IMR-90 (cell line): ENCODE measurements at regions not wholly inside any gene's neighbourhood (a gene's known extent, or its start where the extent isn't known, plus 50 kb on each side); places are given as distances from the start of the nearest gene placed in this dataset.

Source experiments
- ATAC-seq: fragments of 200-7000 bp; cut with Tn5 transposase; 2 replicates; pipeline ENCODE4 v1.9.1; 2020; ENCODE audit warnings: low read depth, mild to moderate bottlenecking, moderate library complexity
- BruUV-seq: library from RNA; stranded (reverse); fragments of 400-500 nt; replicated peaks from 2 replicates; lab custom pipeline; 2021; lab: Mats Ljungman, UMichigan
- CTCF ChIA-PET: fragments of 300-600 bp; formaldehyde crosslinking; extraction: SDS; loops from one replicate; lab custom pipeline; 2021; ENCODE audit warnings: antibody characterized with exemption; lab: Yijun Ruan, JAX
- POLR2A ChIA-PET: fragments of 300-600 bp; sonication (Branson Sonifier 250); formaldehyde crosslinking; loops from one replicate; lab custom pipeline; 2022; ENCODE audit warnings: antibody characterized with exemption; ENCODE audit not compliant: unreplicated experiment; lab: Charles Lee
- DNase-seq: peaks from one replicate; pipeline ENCODE4 v3.0.0; 2013
- H2AFZ ChIP-seq: replicated peaks from 2 replicates; pipeline ENCODE3; 2013; ENCODE audit warnings: low read length, mild to moderate bottlenecking; ENCODE audit not compliant: poor library complexity
- H2AK5ac ChIP-seq: 2 replicates; pipeline ENCODE4 v1.6.1; 2013; ENCODE audit warnings: low read depth, low read length, inconsistent platforms
- H2AK9ac ChIP-seq: replicated peaks from 2 replicates; pipeline ENCODE3; 2013; ENCODE audit warnings: mild to moderate bottlenecking, low read depth, low read length, moderate library complexity; ENCODE audit not compliant: poor library complexity
- H2BK120ac ChIP-seq: 2 replicates; pipeline ENCODE4 v1.6.1; 2013; ENCODE audit warnings: low read depth, low read length, inconsistent platforms
- H2BK15ac ChIP-seq: 3 replicates; pipeline ENCODE4 v1.6.1; 2013; ENCODE audit warnings: low read depth, low read length, inconsistent platforms
- H2BK20ac ChIP-seq: 2 replicates; pipeline ENCODE4 v1.6.1; 2013; ENCODE audit warnings: low read depth, mild to moderate bottlenecking, inconsistent platforms, low read length, moderate library complexity
- H2BK5ac ChIP-seq: 2 replicates; pipeline ENCODE4 v1.6.1; 2013; ENCODE audit warnings: mild to moderate bottlenecking, low read depth, low read length, inconsistent platforms; ENCODE audit not compliant: poor library complexity, severe bottlenecking
- H3K14ac ChIP-seq: replicated peaks from 2 replicates; pipeline ENCODE4 v1.6.1; 2013; ENCODE audit warnings: low read depth, low read length, inconsistent platforms
- H3K18ac ChIP-seq: 2 replicates; pipeline ENCODE4 v1.6.1; 2013; ENCODE audit warnings: low read depth, low read length, control low read depth
- H3K23ac ChIP-seq: 2 replicates; pipeline ENCODE4 v1.6.1; 2013; ENCODE audit warnings: low read depth, low read length, inconsistent platforms
- H3K27ac ChIP-seq: 2 replicates; pipeline ENCODE4 v1.5.1; 2013; ENCODE audit warnings: mild to moderate bottlenecking, control low read depth, low read length; ENCODE audit not compliant: insufficient read depth
- H3K27me3 ChIP-seq: 2 replicates; pipeline ENCODE4 v1.6.1; 2013; ENCODE audit warnings: low read length; ENCODE audit not compliant: control insufficient read depth, insufficient read depth
- H3K36me3 ChIP-seq: 2 replicates; pipeline ENCODE4 v1.6.1; 2013; ENCODE audit warnings: low read length, mixed read lengths; ENCODE audit not compliant: control insufficient read depth, insufficient read depth
- H3K4ac ChIP-seq: 2 replicates; pipeline ENCODE4 v1.6.1; 2013; ENCODE audit warnings: low read depth, low read length, inconsistent platforms
- H3K4me1 ChIP-seq: 2 replicates; pipeline ENCODE4 v1.6.1; 2013; ENCODE audit warnings: low read length, mixed read lengths; ENCODE audit not compliant: control insufficient read depth, insufficient read depth
- H3K4me2 ChIP-seq: 2 replicates; pipeline ENCODE4 v1.6.1; 2013; ENCODE audit warnings: low read depth, mild to moderate bottlenecking, control low read depth, low read length, moderate library complexity
- H3K4me3 ChIP-seq: 2 replicates; pipeline ENCODE4 v1.5.1; 2013; ENCODE audit warnings: low read depth, mild to moderate bottlenecking, control low read depth, low read length, moderate library complexity; ENCODE audit not compliant: insufficient read depth
- H3K56ac ChIP-seq: 2 replicates; pipeline ENCODE4 v1.6.1; 2013; ENCODE audit warnings: low read length, inconsistent platforms; ENCODE audit not compliant: insufficient read depth; ENCODE audit errors: extremely low read depth
- H3K79me1 ChIP-seq, 2 experiments: 2 replicates each; pipeline ENCODE4 v1.6.1; 2013; ENCODE audit warnings: low read length in 2 of 2, inconsistent platforms in 1 of 2, low read depth in 1 of 2
- H3K9ac ChIP-seq: 2 replicates; pipeline ENCODE4 v1.6.1; 2013; ENCODE audit warnings: low read depth, low read length, control low read depth
- H3K9me1 ChIP-seq: 2 replicates; pipeline ENCODE4 v1.6.1; 2013; ENCODE audit warnings: low read length, inconsistent platforms; ENCODE audit not compliant: insufficient read depth
- H3K9me3 ChIP-seq: 2 replicates; pipeline ENCODE4 v1.6.1; 2013; ENCODE audit warnings: low read length; ENCODE audit not compliant: control insufficient read depth, insufficient read depth
- H4K20me1 ChIP-seq: 2 replicates; pipeline ENCODE4 v1.6.1; 2013; ENCODE audit warnings: low read length, inconsistent platforms; ENCODE audit not compliant: insufficient read depth
- H4K5ac ChIP-seq: 2 replicates; pipeline ENCODE4 v1.6.1; 2013; ENCODE audit warnings: mild to moderate bottlenecking, low read depth, low read length, control low read depth
- H4K8ac ChIP-seq, 2 experiments: 2 replicates each; pipeline ENCODE4 v1.6.1; 2013; ENCODE audit warnings: low read depth in 2 of 2, low read length in 2 of 2, control low read depth in 1 of 2, inconsistent platforms in 1 of 2
- H4K91ac ChIP-seq: 2 replicates; pipeline ENCODE4 v1.6.1; 2013; ENCODE audit warnings: low read depth, low read length, inconsistent platforms; ENCODE audit not compliant: insufficient read depth
- BHLHE40 ChIP-seq: fragments of 150-350 bp; IDR thresholded peaks from 2 replicates; pipeline ENCODE4 v1.6.1; 2016; ENCODE audit warnings: mild to moderate bottlenecking, low read depth, low read length
- CEBPB ChIP-seq: IDR thresholded peaks from 2 replicates; pipeline ENCODE4 v1.6.1; 2012; ENCODE audit warnings: low read depth, low read length, improper control_type of control experiment
- CHD1 ChIP-seq: IDR thresholded peaks from 2 replicates; pipeline ENCODE4 v1.6.1; 2012; ENCODE audit warnings: low read depth, low read length, improper control_type of control experiment
- ELK1 ChIP-seq: fragments of 150-350 bp; IDR thresholded peaks from 2 replicates; pipeline ENCODE4 v1.6.1; 2016; ENCODE audit warnings: low read depth, mild to moderate bottlenecking, low read length, moderate library complexity, borderline replicate concordance
- FOS ChIP-seq: fragments of 150-350 bp; IDR thresholded peaks from 2 replicates; pipeline ENCODE4 v1.6.1; 2016; ENCODE audit warnings: low read depth, low read length
- MAFK ChIP-seq: IDR thresholded peaks from 2 replicates; pipeline ENCODE4 v1.6.1; 2012; ENCODE audit warnings: low read depth, low read length, improper control_type of control experiment
- MAZ ChIP-seq: IDR thresholded peaks from 2 replicates; pipeline ENCODE4 v1.6.1; 2012; ENCODE audit warnings: low read depth, mild to moderate bottlenecking, low read length, improper control_type of control experiment, moderate library complexity, borderline replicate concordance
- MXI1 ChIP-seq: IDR thresholded peaks from 2 replicates; pipeline ENCODE4 v1.6.1; 2012; ENCODE audit warnings: low read depth, mild to moderate bottlenecking, low read length, moderate library complexity, borderline replicate concordance
- NFE2L2 ChIP-seq: fragments of 150-350 bp; IDR thresholded peaks from 2 replicates; pipeline ENCODE4 v1.6.1; 2016; ENCODE audit warnings: low read depth, mild to moderate bottlenecking, low read length
- POLR2A ChIP-seq: IDR thresholded peaks from 2 replicates; pipeline ENCODE4 v1.6.1; 2012; ENCODE audit warnings: mild to moderate bottlenecking, low read depth, low read length
- RAD21 ChIP-seq: IDR thresholded peaks from 2 replicates; pipeline ENCODE4 v1.6.1; 2012; ENCODE audit warnings: low read length, improper control_type of control experiment
- RCOR1 ChIP-seq: IDR thresholded peaks from 2 replicates; pipeline ENCODE4 v1.6.1; 2012; ENCODE audit warnings: mild to moderate bottlenecking, low read length, improper control_type of control experiment; ENCODE audit not compliant: insufficient replicate concordance
- RFX5 ChIP-seq: IDR thresholded peaks from 2 replicates; pipeline ENCODE4 v1.8.0; 2012; ENCODE audit warnings: low read depth, mild to moderate bottlenecking, low read length, moderate library complexity
- SMC3 ChIP-seq: fragments of 150-350 bp; IDR thresholded peaks from 2 replicates; pipeline ENCODE4 v1.6.1; 2016; ENCODE audit warnings: low read depth, mild to moderate bottlenecking, antibody characterized with exemption, low read length, moderate library complexity
- USF2 ChIP-seq: fragments of 150-350 bp; IDR thresholded peaks from 2 replicates; pipeline ENCODE4 v1.6.1; 2017; ENCODE audit warnings: mild to moderate bottlenecking, antibody characterized with exemption, low read length, low read depth
- WGBS, 2 experiments: methylation state at CpG; one replicate each; pipeline versions ENCODE4 v1.1.5 to v1.1.7; 2013; ENCODE audit warnings: missing lambda C conversion rate in 2 of 2; ENCODE audit not compliant: insufficient read length in 1 of 2; ENCODE audit errors: extremely low coverage in 2 of 2; 5-methylcytosine and 5-hydroxymethylcytosine counted together
- dilution Hi-C: fragments of 300-500 bp; cut with HindIII; formaldehyde crosslinking; loops from one replicate; pipeline ENCODE4 v1.14.3; 2018; ENCODE audit warnings: low sequenced_read_pairs; ENCODE audit not compliant: unreplicated experiment
- in situ Hi-C: fragments of 300-500 bp; cut with MboI; formaldehyde crosslinking; loops from 3 replicates; pipeline ENCODE4 v1.14.3; 2019; ENCODE audit warnings: low sequenced_read_pairs, inconsistent platforms, mixed read lengths
- intact Hi-C: fragments of 100-400 bp; cut with micrococcal nuclease; formaldehyde crosslinking; loops from 2 replicates; pipeline ENCODE4 v1.10.0; 2022
- TF ChIP-seq, protein P1 (sequence below): conservative IDR thresholded peaks from 2 replicates; pipeline ENCODE4 v1.5.1; 2012; ENCODE audit warnings: mild to moderate bottlenecking, low read depth, low read length, improper control_type of control experiment

GRCh38 chr2:12156349-12156748, 409.9 kb downstream of the LPIN1 start:
- Histone ChIP-seq H2BK20ac (peak overlapping the region; percentile 72), H3K9me1 (no peaks in the 10 kb centered on the region), H4K91ac (no peak overlapping the region), H3K9me3 (no peaks in the 10 kb centered on the region), H2AFZ (no peak overlapping the region), H3K4me1 (peaks cover 14% of the 10 kb centered on the region), H2BK5ac (no peak overlapping the region), H4K8ac (peak overlapping the region in 1 of 2 experiments; percentile 60; a peak in 3 of 4 replicates), H2AK9ac (no peak overlapping the region), H3K4me2 (no peak overlapping the region), H3K4me3 (no peak overlapping the region), H4K20me1 (no peaks in the 10 kb centered on the region), H2BK15ac (no peak overlapping the region), H3K18ac (peak overlapping the region; percentile 92), H3K79me1 (no peaks in the 10 kb centered on the region), H2BK120ac (peak overlapping the region; percentile 36; the same call in 1 of the 2 replicates), H3K14ac (peak overlapping the region; percentile 43), H3K9ac (no peak overlapping the region; the same call in 1 of the 2 replicates), H3K23ac (0 out of 2 replicates have a peak overlapping the region, but pooled peaks have one; percentile 14), H3K36me3 (no peaks in the 10 kb centered on the region), H3K4ac (peak overlapping the region; percentile 47; the same call in 1 of the 2 replicates), H3K27ac (0 out of 2 replicates have a peak overlapping the region, but pooled peaks have one; percentile 3), H3K27me3 (no peaks in the 10 kb centered on the region), H2AK5ac (peak overlapping the region; percentile 60; the same call in 1 of the 2 replicates), H3K56ac (no peak overlapping the region), H4K5ac (peak overlapping the region; percentile 75)
- ChIA-PET POLR2A (no interaction called here), CTCF (interaction anchor here (0.7 to 1.4 kb wide), 2 partner anchors 327 to 525 kb away, joined by 3 to 5 read pairs; no protein-coding TSS in a partner anchor)
- ATAC-seq (no peak), DNase-seq (no peak)
- dilution Hi-C loops (no loop called here), intact Hi-C loops (no loop called here), in situ Hi-C loops (no loop called here)
- WGBS, 2 experiments = no CpG with 5 or more reads among the region's 4 CpGs
- TF ChIP-seq ELK1 (no peak), CEBPB (no peak), CHD1 (no peak), RFX5 (no peak), FOS (no peak), MAFK (no peak), BHLHE40 (no peak), MXI1 (no peak), SMC3 (no peak), POLR2A (no peak), MAZ (no peak), USF2 (no peak), NFE2L2 (no peak), RAD21 (no peak), RCOR1 (no peak)
- TF ChIP-seq, protein P1, sequence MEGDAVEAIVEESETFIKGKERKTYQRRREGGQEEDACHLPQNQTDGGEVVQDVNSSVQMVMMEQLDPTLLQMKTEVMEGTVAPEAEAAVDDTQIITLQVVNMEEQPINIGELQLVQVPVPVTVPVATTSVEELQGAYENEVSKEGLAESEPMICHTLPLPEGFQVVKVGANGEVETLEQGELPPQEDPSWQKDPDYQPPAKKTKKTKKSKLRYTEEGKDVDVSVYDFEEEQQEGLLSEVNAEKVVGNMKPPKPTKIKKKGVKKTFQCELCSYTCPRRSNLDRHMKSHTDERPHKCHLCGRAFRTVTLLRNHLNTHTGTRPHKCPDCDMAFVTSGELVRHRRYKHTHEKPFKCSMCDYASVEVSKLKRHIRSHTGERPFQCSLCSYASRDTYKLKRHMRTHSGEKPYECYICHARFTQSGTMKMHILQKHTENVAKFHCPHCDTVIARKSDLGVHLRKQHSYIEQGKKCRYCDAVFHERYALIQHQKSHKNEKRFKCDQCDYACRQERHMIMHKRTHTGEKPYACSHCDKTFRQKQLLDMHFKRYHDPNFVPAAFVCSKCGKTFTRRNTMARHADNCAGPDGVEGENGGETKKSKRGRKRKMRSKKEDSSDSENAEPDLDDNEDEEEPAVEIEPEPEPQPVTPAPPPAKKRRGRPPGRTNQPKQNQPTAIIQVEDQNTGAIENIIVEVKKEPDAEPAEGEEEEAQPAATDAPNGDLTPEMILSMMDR = no peak
- no TSS peak for BruUV-seq
